ENCODE measurements at regions not wholly inside any gene's neighbourhood (a gene's known extent, or its start where the extent isn't known, plus 50 kb on each side); places are given as distances from the start of the nearest gene placed in this dataset.

DNA sequence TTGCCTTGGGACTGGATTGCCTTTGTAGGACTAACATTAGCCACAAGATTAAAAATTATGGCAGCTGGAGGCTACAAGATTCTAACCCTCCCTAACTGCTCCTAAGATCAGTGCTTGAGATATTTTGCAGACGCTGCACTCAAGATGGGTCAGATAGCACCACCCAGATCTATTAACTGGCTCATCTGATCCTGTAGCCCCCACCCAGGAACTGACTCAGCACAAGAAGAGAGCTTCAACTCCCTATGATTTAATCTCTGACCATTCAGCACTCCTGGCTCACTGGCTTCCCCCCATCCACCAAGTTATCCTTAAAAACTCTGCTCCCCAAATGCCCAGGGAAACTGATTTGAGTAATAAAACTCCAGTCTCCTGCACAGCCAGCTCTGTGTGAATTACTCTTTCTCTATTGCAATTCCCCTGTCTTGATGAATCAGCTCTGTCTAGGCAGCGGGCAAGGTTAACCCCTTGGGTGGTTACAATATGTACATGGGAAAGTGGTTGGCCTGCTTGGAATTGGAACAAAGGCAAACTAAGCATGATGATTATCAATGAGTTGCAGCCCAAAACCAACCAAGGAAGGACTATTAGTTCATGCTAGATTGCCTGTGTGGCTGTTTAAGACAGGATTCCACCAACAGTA lies 111.3 kb downstream of the OR2B2 start:
- TF ChIP-seq, protein P1, sequence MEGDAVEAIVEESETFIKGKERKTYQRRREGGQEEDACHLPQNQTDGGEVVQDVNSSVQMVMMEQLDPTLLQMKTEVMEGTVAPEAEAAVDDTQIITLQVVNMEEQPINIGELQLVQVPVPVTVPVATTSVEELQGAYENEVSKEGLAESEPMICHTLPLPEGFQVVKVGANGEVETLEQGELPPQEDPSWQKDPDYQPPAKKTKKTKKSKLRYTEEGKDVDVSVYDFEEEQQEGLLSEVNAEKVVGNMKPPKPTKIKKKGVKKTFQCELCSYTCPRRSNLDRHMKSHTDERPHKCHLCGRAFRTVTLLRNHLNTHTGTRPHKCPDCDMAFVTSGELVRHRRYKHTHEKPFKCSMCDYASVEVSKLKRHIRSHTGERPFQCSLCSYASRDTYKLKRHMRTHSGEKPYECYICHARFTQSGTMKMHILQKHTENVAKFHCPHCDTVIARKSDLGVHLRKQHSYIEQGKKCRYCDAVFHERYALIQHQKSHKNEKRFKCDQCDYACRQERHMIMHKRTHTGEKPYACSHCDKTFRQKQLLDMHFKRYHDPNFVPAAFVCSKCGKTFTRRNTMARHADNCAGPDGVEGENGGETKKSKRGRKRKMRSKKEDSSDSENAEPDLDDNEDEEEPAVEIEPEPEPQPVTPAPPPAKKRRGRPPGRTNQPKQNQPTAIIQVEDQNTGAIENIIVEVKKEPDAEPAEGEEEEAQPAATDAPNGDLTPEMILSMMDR (IDR thresholded peaks at IDR 0.05; ENCODE audit: low read depth, low read length), result no peak
- no peak for TF ChIP-seq POLR2A (IDR thresholded peaks at IDR 0.05; ENCODE audit: extremely low read depth, insufficient read length)

Data from NB4 (cell line).